Common myeloid progenitor, CD34-positive (primary cell): ENCODE measurements at regions not wholly inside any gene's neighbourhood (a gene's known extent, or its start where the extent isn't known, plus 50 kb on each side); places are given as distances from the start of the nearest gene placed in this dataset.
"Not testable (repeated sequence)": the region's sequence is repeated elsewhere in the genome, so short reads cannot be mapped to it uniquely, and the experiment has no call there.

Experiments used
- CTCF ChIA-PET: fragments of 350-600 bp; sonication (Branson Sonifier 250); formaldehyde crosslinking; loops from one replicate; lab custom pipeline; 2021; ENCODE audit warnings: antibody characterized with exemption; lab: Charles Lee
- POLR2A ChIA-PET: fragments of 350-600 bp; sonication (Branson Sonifier 250); formaldehyde crosslinking; loops from one replicate; lab custom pipeline; 2021; ENCODE audit warnings: antibody characterized with exemption; lab: Charles Lee
- DNase-seq, 3 donors: peaks; one replicate each; pipeline versions ENCODE4 v3.0.0 to v3.0.0-alpha.2; 2013
- H3K27ac ChIP-seq, 2 experiments: 1 replicate in 1 of 2; 2 replicates in 1 of 2; pipeline ENCODE4 v1.7.0; 2013; ENCODE audit warnings: inconsistent platforms in 2 of 2, low read length in 2 of 2, mild to moderate bottlenecking in 2 of 2, low read depth in 1 of 2, moderate library complexity in 1 of 2; ENCODE audit not compliant: severe bottlenecking in 2 of 2, insufficient read depth in 1 of 2, poor library complexity in 1 of 2
- H3K27me3 ChIP-seq, 5 experiments: replicated peaks in 2 of 5; 1 replicate in 3 of 5; 2 replicates in 2 of 5; pipeline versions ENCODE4 v1.6.1 to v1.7.0; 2013; ENCODE audit warnings: low read length in 4 of 5, mild to moderate bottlenecking in 2 of 5, moderate library complexity in 2 of 5, inconsistent platforms in 1 of 5; ENCODE audit not compliant: insufficient read depth in 5 of 5, control insufficient read depth in 4 of 5
- H3K36me3 ChIP-seq, 4 experiments: 1 replicate in 2 of 4; 2 replicates in 2 of 4; pipeline versions ENCODE4 v1.6.1 to v1.7.0; 2013; ENCODE audit warnings: low read length in 3 of 4, control low read depth in 1 of 4, mild to moderate bottlenecking in 1 of 4; ENCODE audit not compliant: control insufficient read depth in 4 of 4, insufficient read depth in 4 of 4
- H3K4me1 ChIP-seq, 4 experiments: 1 replicate in 3 of 4; 2 replicates in 1 of 4; pipeline versions ENCODE4 v1.6.1 to v1.7.1; 2013; ENCODE audit warnings: low read length in 3 of 4, mild to moderate bottlenecking in 3 of 4, control low read depth in 1 of 4, inconsistent platforms in 1 of 4, moderate library complexity in 1 of 4; ENCODE audit not compliant: control insufficient read depth in 4 of 4, insufficient read depth in 4 of 4; ENCODE audit errors: control extremely low read depth in 1 of 4
- H3K4me3 ChIP-seq, 7 experiments: 1 replicate in 4 of 7; 2 replicates in 3 of 7; pipeline versions ENCODE4 v1.5.1 to v1.7.0; 2013; ENCODE audit warnings: mild to moderate bottlenecking in 7 of 7, low read length in 6 of 7, moderate library complexity in 6 of 7, inconsistent platforms in 2 of 7, low read depth in 2 of 7, control low read depth in 1 of 7; ENCODE audit not compliant: insufficient read depth in 4 of 7, control insufficient read depth in 1 of 7; ENCODE audit errors: extremely low read depth in 1 of 7
- H3K9me3 ChIP-seq, 5 experiments: 1 replicate in 4 of 5; 2 replicates in 1 of 5; pipeline versions ENCODE4 v1.6.1 to v1.7.1; 2013; ENCODE audit warnings: low read length in 4 of 5, mild to moderate bottlenecking in 2 of 5, inconsistent platforms in 1 of 5, low read depth in 1 of 5, moderate library complexity in 1 of 5; ENCODE audit not compliant: control insufficient read depth in 4 of 5, insufficient read depth in 2 of 5; ENCODE audit errors: control extremely low read depth in 1 of 5
- WGBS: methylation state at CpG from one replicate; pipeline ENCODE4 v1.1.5; 2013; ENCODE audit not compliant: insufficient coverage; 5-methylcytosine and 5-hydroxymethylcytosine counted together

DNA sequence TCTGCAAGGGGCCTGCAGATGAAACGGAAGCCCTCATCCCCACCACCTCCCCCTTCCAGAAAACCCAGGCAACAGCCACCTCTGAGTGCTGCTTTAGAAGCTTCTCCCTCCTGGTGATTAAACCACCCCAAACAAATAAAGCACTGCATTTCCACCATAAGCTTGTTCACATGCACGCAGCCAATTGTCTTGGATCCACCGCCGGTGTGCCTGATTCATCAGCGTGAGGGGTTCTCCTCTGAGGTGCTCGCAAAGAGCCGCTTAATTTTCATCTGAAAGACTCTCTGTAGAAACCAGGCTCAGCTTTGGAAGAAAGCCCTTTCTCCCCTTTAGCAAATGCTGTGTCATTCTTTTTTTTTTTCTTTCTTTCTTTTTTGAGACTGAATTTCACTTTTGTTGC lies 155.2 kb upstream of the EEF2KMT start:
- WGBS: 41% methylated on average over 6 of the region's 7 CpGs
- POLR2A ChIA-PET: no interaction called here
- peaks cover 0 to 4% (median 0%) of the 10 kb centered on the region in 5 experiments for H3K27me3 ChIP-seq

DNA sequence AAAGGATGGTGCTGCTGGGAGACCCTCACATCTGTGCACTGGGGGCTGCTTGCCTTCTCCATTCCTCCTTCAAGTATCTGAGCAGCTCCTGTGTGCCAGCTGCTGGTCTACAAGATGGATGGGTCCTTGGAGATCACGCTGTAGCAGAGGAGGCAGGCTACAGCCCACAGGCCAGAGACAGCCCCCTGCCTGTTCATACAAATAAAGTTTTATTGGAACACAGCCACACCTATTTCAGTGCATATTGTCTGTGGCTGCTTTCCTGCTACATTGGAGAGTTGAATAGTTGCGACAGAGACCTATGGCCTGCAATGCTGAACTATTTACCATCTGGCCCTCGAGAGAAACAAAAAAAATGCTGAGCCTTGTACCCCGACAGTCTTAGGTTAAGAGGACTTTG lies 149.8 kb upstream of the EEF2KMT start:
- CTCF ChIA-PET, H3K4me1 ChIP-seq, H3K36me3 ChIP-seq, H3K27me3 ChIP-seq, H3K27ac ChIP-seq, POLR2A ChIA-PET, H3K9me3 ChIP-seq, H3K4me3 ChIP-seq, DNase-seq: not testable (repeated sequence)
- 63% methylated on average over 2 of the region's 4 CpGs for WGBS

More for the DNA sequence above, 155.2 kb upstream of the EEF2KMT start:
- no peak overlapping the region for H3K27ac ChIP-seq
- CTCF ChIA-PET: no interaction called here
- no peak overlapping the region for H3K4me3 ChIP-seq
- DNase-seq: no peak
- H3K4me1 ChIP-seq: no peaks in the 10 kb centered on the region
- H3K9me3 ChIP-seq: no peaks in the 10 kb centered on the region
- no peaks in the 10 kb centered on the region for H3K36me3 ChIP-seq

DNA sequence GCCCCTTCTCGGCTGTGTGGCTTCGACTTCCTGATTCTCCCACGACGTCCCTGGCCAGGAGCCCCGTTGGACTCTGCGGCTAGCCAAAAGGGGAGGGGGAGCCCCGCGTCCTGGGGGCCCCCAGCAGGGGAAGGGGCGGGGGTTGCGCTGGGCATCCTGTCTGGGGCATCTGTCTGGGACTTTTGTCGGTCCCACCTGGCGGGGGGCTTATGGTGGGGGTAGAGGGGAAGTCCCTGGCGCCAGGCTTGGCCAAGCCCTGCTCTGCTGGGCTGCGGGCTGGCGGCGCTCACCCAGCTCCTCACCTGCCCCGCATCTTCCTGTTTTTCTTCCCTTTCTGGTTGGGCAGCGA lies 142.7 kb upstream of the EEF2KMT start:
- H3K36me3 ChIP-seq, H3K4me3 ChIP-seq, H3K4me1 ChIP-seq, POLR2A ChIA-PET, H3K27ac ChIP-seq, CTCF ChIA-PET, H3K9me3 ChIP-seq: not testable (repeated sequence)
- peaks cover 0 to 26% (median 0%) of the 10 kb centered on the region in 5 experiments for H3K27me3 ChIP-seq
- peak in 2 of 3 donors; percentile 5 to 17 for DNase-seq
- 0% methylated on average over 6 of the region's 18 CpGs for WGBS

DNA sequence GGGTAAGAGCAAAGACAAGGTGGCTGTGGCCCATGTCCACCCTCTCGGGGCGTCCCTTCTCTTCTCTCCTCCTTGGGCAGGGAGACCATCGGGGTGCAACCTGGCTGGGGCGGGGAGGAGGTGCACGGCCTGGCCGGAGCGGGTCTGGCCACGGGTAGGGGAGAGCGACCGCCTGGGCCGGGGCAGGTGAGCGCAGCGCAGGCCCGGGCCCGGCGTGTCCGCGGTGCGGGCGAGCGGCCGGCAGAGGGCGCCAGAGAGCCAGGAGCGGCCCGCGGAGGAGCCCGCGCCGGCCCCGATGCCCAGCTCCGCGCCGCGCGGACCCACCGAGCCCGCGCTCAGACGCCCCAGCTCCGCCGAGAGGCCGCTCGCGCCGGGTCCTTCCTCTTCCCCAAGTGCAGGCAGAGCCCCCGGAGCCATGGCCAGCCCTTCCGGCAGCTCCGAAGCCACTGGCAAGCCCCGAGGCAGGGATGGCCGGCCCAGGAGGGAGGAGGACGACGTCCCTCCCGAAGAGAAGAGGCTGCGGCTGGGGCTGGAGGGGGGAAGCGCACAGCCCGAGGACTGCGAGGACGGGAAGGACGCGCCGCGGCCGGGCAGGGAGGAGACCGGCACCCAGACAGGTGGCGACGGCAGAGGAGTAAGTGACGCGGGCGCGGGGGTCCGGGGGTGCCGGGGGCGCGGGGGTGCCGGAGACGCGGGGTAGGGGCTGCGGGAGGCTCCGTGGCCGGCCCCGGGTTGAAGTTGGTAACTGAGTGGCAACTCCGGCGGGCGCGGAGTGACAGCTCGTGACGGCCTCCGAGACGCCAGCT lies 142.1 kb upstream of the EEF2KMT start:
- CTCF ChIA-PET, POLR2A ChIA-PET, H3K4me1 ChIP-seq, H3K9me3 ChIP-seq, H3K36me3 ChIP-seq, H3K27ac ChIP-seq: not testable (repeated sequence)
- Histone ChIP-seq H3K4me3 (peak overlapping the region in 2 of 7 experiments; percentile 26 to 28), H3K27me3 (peaks cover 0 to 26% (median 0%) of the 10 kb centered on the region in 5 experiments)
- 0% methylated on average over 7 of the region's 89 CpGs for WGBS
- DNase-seq: peak; percentile 8 to 27 (median 21)

DNA sequence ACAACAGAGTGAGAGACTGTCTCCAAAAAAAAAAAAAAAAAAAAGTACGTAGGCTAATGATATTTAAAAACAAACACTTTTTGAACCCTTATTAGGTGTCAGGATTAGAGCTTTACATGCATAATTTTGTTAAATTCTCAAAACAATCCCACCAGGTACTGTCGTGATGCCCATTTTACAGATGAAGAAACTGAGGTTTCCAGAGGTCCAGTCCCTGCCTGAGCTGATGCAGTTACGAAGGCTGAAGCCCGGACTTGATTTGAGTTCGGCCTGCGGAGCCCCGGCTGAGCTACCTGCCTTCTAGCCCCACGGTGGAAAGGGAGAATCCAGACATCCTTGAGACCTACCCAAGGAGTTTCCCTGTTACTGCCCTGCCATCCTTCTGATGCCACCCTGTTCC lies 137.5 kb upstream of the EEF2KMT start:
- Histone ChIP-seq H3K27me3 (peaks cover 0 to 20% (median 9%) of the 10 kb centered on the region in 5 experiments), H3K4me3 (no peak overlapping the region), H3K4me1 (peaks cover 0 to 1% (median under 1%) of the 10 kb centered on the region in 4 experiments), H3K27ac (no peak overlapping the region), H3K36me3 (no peaks in the 10 kb centered on the region), H3K9me3 (peaks cover 0 to 4% (median 0%) of the 10 kb centered on the region in 5 experiments)
- 82% methylated on average over 7 of the region's 8 CpGs for WGBS
- no peak for DNase-seq
- ChIA-PET CTCF (no interaction called here), POLR2A (interaction anchor here (0.6 kb wide), 1 partner anchor 59 kb away, joined by 4 read pairs; no protein-coding TSS in a partner anchor)

DNA sequence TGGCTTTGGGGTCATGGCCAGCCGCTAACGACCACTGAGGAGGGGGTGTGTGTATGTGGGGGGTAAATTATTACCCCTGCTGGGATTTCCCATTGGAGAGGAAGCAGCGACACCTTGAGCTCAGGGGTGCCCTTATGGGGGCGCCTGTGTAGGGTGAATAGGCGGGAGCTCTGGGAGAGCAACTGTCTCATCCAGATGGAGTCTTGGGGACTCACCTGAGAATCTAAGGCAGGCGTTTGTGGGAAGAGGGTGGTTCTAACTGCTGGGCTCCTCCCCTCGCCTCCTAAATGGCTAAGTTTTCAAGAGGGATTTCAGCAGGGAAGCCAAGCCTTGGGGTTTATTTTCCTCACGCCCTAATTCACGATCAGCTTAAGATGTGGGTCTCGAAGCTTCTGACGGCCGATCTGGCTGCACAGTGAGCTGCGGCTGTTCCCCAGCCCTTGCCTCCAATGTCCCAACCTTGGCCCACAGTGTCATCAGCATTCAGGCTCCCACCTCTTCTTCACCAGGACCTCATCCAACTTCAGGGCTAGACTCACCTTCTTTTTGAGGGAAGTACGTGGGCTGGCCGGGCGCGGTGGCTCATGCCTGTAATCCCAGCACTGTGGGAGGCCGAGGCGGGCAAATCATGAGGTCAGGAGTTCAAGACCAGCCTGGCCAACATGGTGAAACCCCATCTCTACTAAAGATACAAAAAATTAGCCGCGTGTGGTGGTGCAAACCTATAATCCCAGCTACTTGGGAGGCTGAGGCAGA lies 136.9 kb upstream of the EEF2KMT start:
- H3K4me1 ChIP-seq: no peaks in the 10 kb centered on the region
- no peak overlapping the region for H3K4me3 ChIP-seq
- ChIA-PET CTCF (interaction anchor here (0.7 kb wide), 1 partner anchor 381 kb away, joined by 3 read pairs; no protein-coding TSS in a partner anchor), POLR2A (interaction anchor here (0.6 kb wide), 1 partner anchor 60 kb away, joined by 4 read pairs; no protein-coding TSS in a partner anchor)
- DNase-seq: no peak
- 89% methylated on average over 13 of the region's 21 CpGs for WGBS
- H3K36me3 ChIP-seq: no peaks in the 10 kb centered on the region
- H3K27me3 ChIP-seq: peaks cover 0 to 20% (median 9%) of the 10 kb centered on the region in 5 experiments
- H3K27ac ChIP-seq: no peak overlapping the region
- H3K9me3 ChIP-seq: peaks cover 0 to 4% (median 0%) of the 10 kb centered on the region in 5 experiments
